Right lobe of liver (tissue), 6 donors: ENCODE measurements at regions not wholly inside any gene's neighbourhood (a gene's known extent, or its start where the extent isn't known, plus 50 kb on each side); places are given as distances from the start of the nearest gene placed in this dataset.
"Not testable (repeated sequence)": the region's sequence is repeated elsewhere in the genome, so short reads cannot be mapped to it uniquely, and the experiment has no call there.

Source experiments
- ATAC-seq, 4 donors: fragments of 200-7000 bp; cut with Tn5 transposase; one replicate each; pipeline ENCODE4 v1.9.1; 2020; ENCODE audit warnings: mild to moderate bottlenecking in 4 of 4, moderate library complexity in 4 of 4
- DNase-seq, 3 donors: peaks; one replicate each; pipeline ENCODE4 v3.0.0-alpha.2; 2020
- H3K27ac ChIP-seq, 3 donors: fragments of 200-600 bp; one replicate each; pipeline ENCODE4 v1.8.0; 2022
- H3K27me3 ChIP-seq, 2 donors: fragments of 200-600 bp; one replicate each; pipeline ENCODE4 v1.8.0; 2022
- H3K36me3 ChIP-seq, 4 donors: fragments of 200-600 bp; sonication (generic) in 1 of 4; one replicate each; pipeline versions ENCODE4 v1.5.1 to v1.8.0; 2017 to 2022; ENCODE audit warnings: control low read depth in 1 of 4
- H3K4me1 ChIP-seq, 4 donors: fragments of 200-600 bp; sonication (generic) in 1 of 4; one replicate each; pipeline versions ENCODE4 v1.5.1 to v1.8.0; 2017 to 2022; ENCODE audit warnings: control low read depth in 1 of 4
- H3K4me3 ChIP-seq, 3 donors: fragments of 200-600 bp; one replicate each; pipeline ENCODE4 v1.8.0; 2022
- H3K9me3 ChIP-seq, 4 donors: fragments of 200-600 bp; sonication (generic) in 1 of 4; one replicate each; pipeline versions ENCODE4 v1.5.1 to v1.8.0; 2017 to 2022; ENCODE audit warnings: control low read depth in 1 of 4
- CTCF ChIP-seq, 4 donors: fragments of 200-600 bp in 3 of 4; fragments of 450-650 bp in 1 of 4; IDR thresholded peaks; one replicate each; pipeline versions ENCODE4 v1.5.1 to v1.8.0; 2016 to 2022; ENCODE audit warnings: antibody characterized with exemption in 4 of 4, mild to moderate bottlenecking in 2 of 4
- POLR2A ChIP-seq: fragments of 450-650 bp; IDR thresholded peaks from one replicate; pipeline ENCODE4 v1.6.1; 2017; ENCODE audit warnings: antibody characterized with exemption, mild to moderate bottlenecking
- WGBS: methylation state at CpG from one replicate; pipeline ENCODE4 v1.1.6; 2018; ENCODE audit warnings: low coverage, low lambda C conversion rate; ENCODE audit not compliant: insufficient coverage; ENCODE audit errors: missing lambda C conversion rate; 5-methylcytosine and 5-hydroxymethylcytosine counted together
- intact Hi-C, 2 donors: fragments of 100-400 bp; cut with DNase I; formaldehyde crosslinking; loops; one replicate each; pipeline versions ENCODE4 v1.11.2 to v1.14.1; 2022
- donor health status: DM: no; HTN: yes; CAD: no.
- donor health status: DM: no; HTN: no; CAD: no.
- donor health status: DM: no; HTN: no; CAD: no.
- donor health status: DM: no; HTN: yes; CAD: no.
- donor health status: DM: no; HTN: yes; CAD: no.

- no peak for TF ChIP-seq CTCF (IDR thresholded peaks at IDR 0.05)
- Histone ChIP-seq H3K4me3 (no peak overlapping the region), H3K9me3 (no peaks in the 10 kb centered on the region), H3K27me3 (no peaks in the 10 kb centered on the region), H3K27ac (no peak overlapping the region), H3K36me3 (no peaks in the 10 kb centered on the region), H3K4me1 (no peaks in the 10 kb centered on the region)
- 76% methylated on average over 8 of the region's 30 CpGs for WGBS
- peak in 2 of 3 donors; percentile 9 to 31 for DNase-seq
- intact Hi-C loops: no loop called here
- no peak for ATAC-seq
Observed at GRCh38 chr2:242004223-242004901, 134.8 kb downstream of the RTP5 start.

GRCh38 chr2:242004902-242005230 lies 135.3 kb downstream of the RTP5 start:
- no peak overlapping the region for H3K4me3 ChIP-seq
- WGBS: 23% methylated on average over 3 of the region's 7 CpGs
- H3K4me1 ChIP-seq: no peaks in the 10 kb centered on the region
- no peaks in the 10 kb centered on the region for H3K36me3 ChIP-seq
- DNase-seq (peak in 1 of 3 donors; percentile 1), ATAC-seq (no peak)
- intact Hi-C loops: no loop called here
- no peak for TF ChIP-seq POLR2A
- no peak for TF ChIP-seq CTCF (IDR thresholded peaks at IDR 0.05)
- H3K27ac ChIP-seq: no peak overlapping the region
- H3K9me3 ChIP-seq: no peaks in the 10 kb centered on the region
- H3K27me3 ChIP-seq: no peaks in the 10 kb centered on the region

GRCh38 chr2:242006091-242006634 lies 136.6 kb downstream of the RTP5 start:
- H3K27me3 ChIP-seq, H3K27ac ChIP-seq, ATAC-seq, H3K36me3 ChIP-seq, intact Hi-C loops, H3K9me3 ChIP-seq, H3K4me3 ChIP-seq, H3K4me1 ChIP-seq: not testable (repeated sequence)
- peak in 1 of 3 donors; percentile 5 for DNase-seq
- WGBS: 76% methylated on average over 17 of the region's 25 CpGs

- H3K4me3 ChIP-seq, intact Hi-C loops: not testable (repeated sequence)
- WGBS: 78% methylated on average over 20 of the region's 24 CpGs
Observed at GRCh38 chr2:242008908-242009307, 139.4 kb downstream of the RTP5 start.

GRCh38 chr2:242009846-242010245 lies 140.3 kb downstream of the RTP5 start:
- H3K9me3 ChIP-seq, H3K4me3 ChIP-seq, DNase-seq, intact Hi-C loops, ATAC-seq, H3K4me1 ChIP-seq, H3K27me3 ChIP-seq, H3K36me3 ChIP-seq, H3K27ac ChIP-seq: not testable (repeated sequence)
- WGBS: 78% methylated on average over 18 of the region's 24 CpGs

More at GRCh38 chr2:242008908-242009307, 139.4 kb downstream of the RTP5 start:
- H3K9me3 ChIP-seq, H3K27me3 ChIP-seq, H3K36me3 ChIP-seq, H3K4me1 ChIP-seq, DNase-seq, H3K27ac ChIP-seq, ATAC-seq: not testable (repeated sequence)

GRCh38 chr2:242010252-242011166 lies 141.0 kb downstream of the RTP5 start:
- intact Hi-C loops, H3K27ac ChIP-seq: not testable (repeated sequence)
- 79% methylated on average over 22 of the region's 29 CpGs for WGBS

More at GRCh38 chr2:242010252-242011166, 141.0 kb downstream of the RTP5 start:
- H3K36me3 ChIP-seq, DNase-seq, ATAC-seq, H3K9me3 ChIP-seq, H3K4me1 ChIP-seq, H3K4me3 ChIP-seq, H3K27me3 ChIP-seq: not testable (repeated sequence)
